ENCODE measurements at regions not wholly inside any gene's neighbourhood (a gene's known extent, or its start where the extent isn't known, plus 50 kb on each side); places are given as distances from the start of the nearest gene placed in this dataset.
A peak's percentile ranks its signal among the peaks of the same experiment; 100 is the strongest.

DNA sequence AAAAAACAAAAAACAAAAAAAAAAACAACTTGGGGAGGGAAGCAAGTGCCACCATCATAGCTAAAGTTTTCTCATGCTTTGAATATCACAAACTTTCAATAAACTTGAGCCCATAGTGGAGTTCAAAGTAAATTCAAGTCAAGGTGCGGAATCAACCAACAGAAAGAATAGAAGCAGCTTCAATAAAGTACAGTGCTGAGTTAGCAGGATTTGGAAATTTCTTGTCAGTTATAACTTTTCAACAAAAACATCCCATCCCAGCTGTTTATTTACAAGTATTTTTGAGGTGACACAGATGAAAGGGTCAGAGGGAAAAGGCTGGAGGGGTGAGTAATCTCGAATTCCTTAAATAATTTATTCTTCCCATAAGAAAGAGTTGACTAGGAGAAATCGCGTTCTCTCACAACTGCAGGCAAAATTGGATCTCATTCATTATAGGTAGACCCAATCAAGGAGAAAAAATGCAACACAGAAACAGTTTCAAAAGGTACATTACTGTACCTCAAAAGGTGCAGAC lies 477.4 kb upstream of the RASGRP1 start:
- DNase-seq = no peak

GRCh38 chr15:39051626-39052322 lies 487.2 kb upstream of the RASGRP1 start:
- no peak for DNase-seq

- DNase-seq = no peak
Observed at GRCh38 chr15:39052323-39052705, 487.7 kb upstream of the RASGRP1 start.

DNA sequence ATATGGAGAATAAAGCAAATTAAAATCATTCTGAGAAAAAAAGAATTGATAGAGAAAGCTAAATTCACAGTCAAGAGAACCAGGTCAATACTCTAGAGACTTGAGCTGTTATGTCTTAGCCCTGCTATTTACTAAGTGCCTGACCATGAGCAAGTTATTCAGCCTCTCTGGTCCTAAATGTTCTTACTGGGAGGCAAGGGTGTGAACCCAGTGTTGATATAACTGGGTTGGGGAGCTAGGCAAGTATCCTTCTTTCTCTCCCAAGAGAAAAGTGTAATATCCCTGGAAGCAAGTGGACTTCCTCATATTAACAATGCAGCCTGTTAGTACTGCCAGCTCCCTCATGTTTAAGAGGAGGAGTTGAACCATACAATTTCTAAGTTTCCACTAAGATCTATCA lies 488.9 kb upstream of the RASGRP1 start:
- no peak for DNase-seq

- DNase-seq = no peak
Observed at GRCh38 chr15:39054128-39054732, 489.6 kb upstream of the RASGRP1 start.

DNA sequence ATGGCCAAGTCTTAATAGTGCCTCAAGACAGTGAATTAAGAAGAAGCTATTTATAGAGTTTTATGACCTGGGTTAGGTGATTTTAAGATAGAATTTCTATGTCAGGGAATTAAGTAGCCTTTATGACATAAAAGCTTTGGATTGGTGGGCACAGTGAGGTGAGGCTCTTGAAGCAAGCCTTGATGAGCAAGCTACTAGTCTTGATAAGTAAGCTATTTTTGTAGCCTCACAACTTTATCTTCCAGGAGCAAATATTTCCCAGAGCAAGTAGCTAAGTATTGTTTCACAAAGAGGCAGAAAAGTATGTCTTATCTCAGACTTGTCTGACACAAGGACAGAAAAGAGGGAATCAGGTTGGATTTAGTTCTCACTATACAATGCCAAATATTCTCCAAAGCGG lies 491.7 kb upstream of the RASGRP1 start:
- DNase-seq = no peak

GRCh38 chr15:39058351-39059131 lies 493.9 kb upstream of the RASGRP1 start:
- DNase-seq = no peak

DNA sequence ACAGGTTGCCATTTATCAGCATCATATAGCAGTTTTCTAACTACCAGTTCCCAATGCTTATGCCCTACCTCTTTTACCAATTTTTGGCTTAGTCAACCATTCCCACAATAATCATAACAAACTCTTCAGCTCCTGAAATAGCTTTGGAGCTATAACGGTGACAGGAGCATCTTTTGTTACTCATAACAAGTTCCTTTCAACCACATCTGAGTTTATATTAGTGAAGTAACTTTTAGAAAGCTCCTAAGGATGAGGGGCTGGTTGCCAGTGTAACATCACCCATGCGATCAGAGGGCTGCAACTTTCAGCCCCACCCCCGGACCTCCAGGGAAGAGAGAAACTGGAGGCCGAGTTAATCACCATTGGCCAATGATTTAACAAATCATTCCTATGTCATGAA lies 495.3 kb upstream of the RASGRP1 start:
- DNase-seq = no peak

DNA sequence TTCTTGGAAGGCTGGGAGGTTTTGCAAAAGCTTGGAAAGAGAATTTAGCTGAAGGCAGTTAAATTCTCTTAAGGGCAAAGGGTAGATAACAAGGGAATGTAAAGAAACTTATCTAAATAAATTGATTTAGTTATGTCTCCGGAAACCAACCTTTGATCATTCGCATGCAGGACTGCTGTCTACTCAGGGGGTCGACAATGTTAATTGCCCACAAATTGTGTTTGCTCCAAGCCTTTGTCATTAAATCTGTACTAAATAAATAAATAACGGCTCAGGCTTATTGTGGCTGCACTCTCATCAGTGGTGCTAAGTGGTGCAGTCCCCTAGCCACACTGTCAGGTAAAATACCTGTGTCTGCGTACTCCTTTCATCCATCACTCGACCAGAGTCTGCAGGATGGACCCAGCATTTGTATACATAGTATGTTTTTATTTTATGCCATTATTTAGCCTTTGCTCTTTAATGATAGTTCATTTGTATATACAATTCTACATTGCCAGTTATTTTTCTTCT lies 497.4 kb upstream of the RASGRP1 start:
- DNase-seq = no peak

- DNase-seq = no peak
Observed at GRCh38 chr15:39066677-39067076, 502.1 kb upstream of the RASGRP1 start.

GRCh38 chr15:39074341-39074985 lies 506.4 kb upstream of the THBS1 start:
- DNase-seq = no peak

DNA sequence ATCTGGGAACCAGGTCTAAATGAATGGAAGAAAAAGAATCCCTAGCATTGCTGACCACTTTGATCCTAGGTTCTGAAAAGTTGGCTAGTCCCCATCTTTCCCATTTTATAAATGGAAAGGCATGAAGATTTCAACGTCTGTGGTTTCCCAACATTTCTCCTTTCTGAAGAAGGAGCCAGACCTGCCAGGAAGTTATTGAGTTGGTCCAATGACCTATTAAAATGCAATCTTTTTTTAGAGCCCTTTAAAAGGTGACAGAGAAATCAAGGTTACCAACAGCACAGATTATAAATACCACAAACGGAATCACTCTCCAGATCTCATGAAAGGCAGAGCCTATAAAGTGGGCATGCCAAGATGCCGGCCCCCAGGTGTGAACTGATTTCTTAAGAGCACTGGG lies 505.6 kb upstream of the THBS1 start:
- no peak for DNase-seq

DNA sequence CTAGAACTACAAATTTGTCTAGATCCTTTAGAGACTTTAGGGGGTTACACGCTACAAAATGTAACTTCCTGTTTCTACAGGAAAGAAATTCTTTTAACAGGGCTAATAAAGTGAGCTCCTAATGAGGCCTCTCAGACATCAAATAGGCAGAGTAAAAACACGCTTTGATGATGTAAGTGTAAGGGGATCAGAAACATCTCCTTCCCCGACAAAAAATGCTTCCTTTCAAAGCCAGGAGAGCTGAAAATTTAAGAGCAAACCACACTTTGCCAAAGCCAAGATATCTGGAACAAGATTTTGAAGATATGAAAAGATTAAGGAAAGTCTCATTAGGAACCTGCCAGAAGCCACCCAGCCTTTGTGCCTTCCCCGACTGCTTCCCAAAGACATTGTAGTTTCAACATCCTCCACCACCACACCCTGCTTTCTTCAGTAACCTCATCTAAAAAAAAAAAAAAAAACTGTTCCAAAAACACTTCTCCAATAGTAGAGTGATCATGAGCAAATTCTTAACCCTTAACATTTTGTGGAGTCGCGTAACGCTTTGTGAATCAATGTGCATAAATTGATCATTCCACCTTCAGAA lies 505.0 kb upstream of the THBS1 start:
- DNase-seq = no peak

DNA sequence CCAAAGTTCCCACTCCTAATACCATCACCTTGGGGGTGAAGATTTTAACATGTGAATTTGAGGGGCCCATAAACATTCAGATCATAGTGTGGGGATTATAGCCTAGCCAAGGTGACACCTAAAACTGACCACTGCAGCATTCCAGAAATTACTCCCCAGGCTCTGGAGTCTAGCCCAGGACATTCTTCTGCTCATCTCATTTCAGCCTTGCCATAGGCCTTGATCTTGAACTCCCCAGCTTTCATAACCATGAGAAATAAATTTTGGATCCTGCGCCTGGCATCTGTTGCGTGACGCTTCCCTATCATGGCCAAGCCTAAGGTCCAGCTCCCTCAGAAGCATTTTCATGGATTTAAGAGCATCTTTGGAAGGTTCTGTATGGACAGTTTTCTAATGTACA lies 502.9 kb upstream of the THBS1 start:
- no peak for DNase-seq

GRCh38 chr15:39079296-39079847 lies 501.5 kb upstream of the THBS1 start:
- no peak for DNase-seq

DNA sequence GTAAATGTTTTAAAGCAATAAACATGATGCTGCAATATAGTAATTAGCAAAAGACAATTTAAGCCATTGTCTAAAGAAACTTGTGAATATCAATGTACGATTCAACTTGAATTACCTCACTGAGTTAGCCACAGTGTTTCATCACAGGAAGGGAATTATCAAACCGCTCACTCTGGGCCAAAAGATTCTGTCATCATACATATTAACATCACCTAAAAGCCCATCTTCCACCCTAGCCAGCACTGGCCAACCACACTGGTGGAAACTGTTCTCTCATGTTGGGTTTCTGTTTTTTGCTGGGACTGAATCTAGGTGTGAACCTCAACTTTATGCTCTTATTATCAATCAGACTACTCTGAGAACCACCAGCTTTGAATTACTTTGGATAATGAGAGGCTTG lies 497.7 kb upstream of the THBS1 start:
- peak; percentile 38 for DNase-seq

- DNase-seq = peak; percentile 60
Observed at GRCh38 chr15:39084674-39085530, 496.0 kb upstream of the THBS1 start.

DNA sequence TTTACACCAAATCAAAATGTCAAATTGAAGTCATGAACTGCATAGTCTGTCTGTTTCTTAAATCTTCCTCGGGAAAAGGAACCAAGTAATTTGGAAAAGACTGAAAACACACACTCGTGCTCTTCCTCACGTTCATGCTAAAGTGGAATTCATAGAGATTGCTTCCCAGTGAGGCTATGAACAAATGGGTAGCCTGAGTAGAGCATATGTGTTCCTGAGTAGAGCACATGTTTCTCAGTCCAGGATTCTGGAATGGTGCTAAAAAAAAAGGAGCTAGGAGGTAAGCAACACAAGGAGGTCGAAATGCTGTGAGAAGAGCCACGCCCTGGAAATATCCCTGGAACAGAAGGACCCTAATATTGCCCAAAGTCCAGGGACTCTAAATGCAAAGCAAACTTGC lies 494.2 kb upstream of the THBS1 start:
- no peak for DNase-seq

- no peak for DNase-seq
Observed at GRCh38 chr15:39088156-39088555, 492.7 kb upstream of the THBS1 start.

GRCh38 chr15:39092354-39092753 lies 488.5 kb upstream of the THBS1 start:
- DNase-seq = no peak

DNA sequence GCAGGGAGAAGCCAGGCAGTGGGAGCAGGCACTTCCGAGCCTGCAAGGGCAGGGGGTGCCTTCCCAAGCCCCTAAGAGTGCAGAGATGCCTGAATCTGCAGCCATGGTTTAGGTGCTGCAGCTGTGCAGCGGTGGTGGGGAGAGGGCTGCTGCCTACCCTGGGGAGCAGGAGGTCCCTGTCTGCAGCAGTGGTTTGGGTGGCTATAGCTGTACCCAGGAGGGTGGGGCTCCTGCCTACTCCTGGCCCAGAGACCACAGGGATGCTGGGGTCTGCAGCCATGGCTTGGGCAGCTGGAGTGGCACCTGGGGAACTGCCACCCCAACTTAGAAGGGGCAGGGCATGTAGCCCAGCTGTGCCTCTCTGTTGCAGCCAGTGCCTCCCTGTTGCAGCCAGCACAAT lies 488.1 kb upstream of the THBS1 start:
- DNase-seq = no peak

DNA sequence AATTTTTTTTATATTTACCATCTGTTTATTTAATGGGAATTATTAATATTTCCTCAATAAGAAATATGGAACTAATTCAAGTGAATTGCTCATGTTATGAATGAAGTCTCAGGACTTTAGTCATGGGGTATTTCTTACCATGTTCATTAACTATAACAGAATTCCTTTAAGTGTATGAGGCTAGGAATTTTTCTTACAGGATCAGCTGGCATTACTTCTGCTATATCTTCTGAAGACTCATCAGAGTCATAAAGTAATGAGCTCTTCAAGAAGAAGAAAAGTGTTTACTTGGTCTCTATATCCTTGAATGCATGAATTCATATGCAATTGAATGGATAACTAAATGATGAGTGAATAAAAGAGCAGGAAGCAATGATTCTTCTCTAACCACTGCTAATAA lies 486.8 kb upstream of the THBS1 start:
- no peak for DNase-seq
